Iris pigment epithelial cell (primary cell): ENCODE measurements at regions not wholly inside any gene's neighbourhood (a gene's known extent, or its start where the extent isn't known, plus 50 kb on each side); places are given as distances from the start of the nearest gene placed in this dataset.
"Not testable (repeated sequence)": the region's sequence is repeated elsewhere in the genome, so short reads cannot be mapped to it uniquely, and the experiment has no call there.

Experiments used
- DNase-seq: peaks from one replicate; pipeline ENCODE4 v3.0.0-alpha.2; 2011; ENCODE audit warnings: low read depth

DNA sequence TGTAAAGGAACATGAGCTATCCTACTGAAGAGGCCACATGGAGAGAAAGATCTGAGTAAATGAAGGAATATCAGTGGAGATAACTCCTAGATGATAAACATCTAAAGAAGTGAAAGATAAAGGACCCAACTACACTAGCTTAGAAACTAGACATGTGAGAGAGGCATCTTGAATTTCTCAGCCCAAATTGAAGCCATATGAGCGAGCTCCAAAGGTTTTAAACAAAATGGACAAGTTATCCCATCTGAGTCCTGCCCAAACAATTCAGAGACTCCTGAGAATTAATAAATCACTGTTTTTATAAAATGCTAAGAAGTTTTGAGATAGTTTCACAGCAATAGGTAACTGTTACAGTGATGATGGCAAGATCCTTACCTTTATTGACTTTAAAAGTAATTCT lies 438.9 kb downstream of the NAV3 start:
- DNase-seq = no peak

GRCh38 chr12:78271546-78271945 lies 440.9 kb downstream of the NAV3 start:
- DNase-seq = peak; percentile 55

- DNase-seq = no peak
These were observed 445.2 kb downstream of the NAV3 start for GRCh38 chr12:78275886-78276285.

DNA sequence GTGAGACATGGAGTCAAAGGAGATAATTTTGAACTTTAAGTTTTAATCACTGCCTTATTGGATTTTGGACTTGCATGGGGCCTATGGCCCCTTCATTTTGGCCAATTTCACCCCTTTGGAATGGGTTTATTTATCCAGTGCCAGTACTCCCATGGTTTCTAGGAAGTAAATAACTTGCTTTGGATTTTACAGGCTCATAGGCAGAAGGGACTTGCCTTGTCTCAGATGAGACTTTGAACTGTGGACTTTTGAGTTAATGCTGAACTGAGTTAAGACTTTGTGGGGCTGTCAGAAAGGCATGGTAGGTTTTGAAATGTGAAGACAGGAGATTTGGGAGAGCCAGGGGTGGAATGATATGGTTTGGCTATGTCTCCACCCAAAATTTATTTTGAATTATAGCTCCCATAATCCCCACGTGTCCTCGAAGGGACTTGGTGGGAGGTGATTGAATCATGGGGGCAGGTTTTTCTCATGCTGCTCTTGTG lies 448.1 kb downstream of the NAV3 start:
- DNase-seq = no peak

DNA sequence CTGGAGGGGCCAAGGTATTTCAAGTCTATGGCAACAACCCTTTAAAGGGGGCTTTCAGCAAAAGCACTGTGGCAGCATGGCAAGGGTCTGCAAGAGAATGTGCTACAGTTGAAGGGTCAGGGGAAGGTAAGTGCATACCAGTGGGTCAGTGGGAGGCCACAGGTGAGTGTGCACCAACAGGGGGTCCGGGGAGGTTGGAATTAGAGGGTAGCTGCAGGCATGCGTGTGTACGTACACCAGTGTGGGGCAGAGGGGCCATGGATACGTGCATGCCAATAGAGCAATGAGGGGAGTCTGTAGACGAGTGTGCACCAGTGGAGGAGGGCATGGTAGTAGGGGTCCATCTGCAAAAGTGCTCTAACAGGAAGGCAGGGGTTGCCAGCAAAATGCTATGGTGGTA lies 448.9 kb downstream of the NAV3 start:
- no peak for DNase-seq

DNA sequence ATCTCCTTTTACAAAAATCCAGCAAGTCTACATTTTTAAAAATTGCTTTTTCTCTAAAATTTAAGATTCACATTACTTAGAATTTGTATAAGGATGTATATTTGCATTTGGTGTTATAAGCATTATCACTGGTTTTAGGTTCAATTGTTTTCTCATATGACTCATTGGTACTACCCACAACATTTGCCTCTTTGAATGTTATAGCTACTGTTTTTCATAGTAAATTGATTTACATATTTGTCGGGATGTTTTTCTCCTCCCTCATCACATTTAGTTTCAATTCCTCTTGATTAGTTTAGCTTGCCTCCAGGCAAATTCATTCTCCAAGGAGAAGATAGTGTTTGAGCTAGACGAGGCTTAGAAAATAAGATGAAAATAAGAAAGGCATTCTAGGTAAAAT lies 450.4 kb downstream of the NAV3 start:
- DNase-seq = not testable (repeated sequence)

GRCh38 chr12:78284417-78284816 lies 453.7 kb downstream of the NAV3 start:
- DNase-seq = no peak

DNA sequence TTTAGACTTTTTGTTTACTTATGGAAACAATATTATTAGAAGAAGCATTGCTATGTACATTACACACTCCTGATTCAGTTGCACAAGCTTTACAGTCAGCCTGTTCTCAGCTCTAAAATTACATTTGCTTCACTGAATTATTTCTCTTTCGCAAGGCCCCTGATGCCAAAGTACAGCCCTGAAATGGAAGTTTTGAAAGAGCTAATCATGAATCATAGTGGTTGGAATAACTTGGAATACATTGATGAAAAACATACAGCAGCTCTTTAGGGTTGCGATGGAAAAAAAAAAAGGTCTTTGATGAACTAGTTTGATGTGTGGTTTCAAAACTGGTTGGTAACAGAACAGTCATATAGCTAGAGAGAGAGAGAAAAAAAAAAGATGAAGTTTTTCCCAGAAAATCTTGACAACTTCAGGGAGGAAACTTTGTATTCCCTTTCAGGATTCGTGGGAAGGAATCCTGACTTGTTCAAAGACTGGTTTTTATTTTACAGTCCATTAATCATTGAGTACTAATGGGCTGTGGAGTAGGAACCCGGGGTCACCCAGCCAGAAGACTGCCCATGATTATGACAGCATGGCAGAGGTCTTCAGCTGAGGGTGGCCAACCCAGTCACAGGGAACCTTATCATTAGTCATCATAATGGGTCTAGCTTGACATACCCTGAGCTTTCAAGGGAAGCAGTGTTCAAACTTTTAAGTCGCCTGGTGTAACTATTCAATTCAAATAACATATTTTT lies 460.1 kb downstream of the NAV3 start:
- DNase-seq = peak; percentile 97

GRCh38 chr12:78293059-78293686 lies 462.5 kb downstream of the NAV3 start:
- peak; percentile 71 for DNase-seq

- DNase-seq = peak; percentile 11
These were observed 470.6 kb downstream of the NAV3 start for GRCh38 chr12:78301282-78301681.

DNA sequence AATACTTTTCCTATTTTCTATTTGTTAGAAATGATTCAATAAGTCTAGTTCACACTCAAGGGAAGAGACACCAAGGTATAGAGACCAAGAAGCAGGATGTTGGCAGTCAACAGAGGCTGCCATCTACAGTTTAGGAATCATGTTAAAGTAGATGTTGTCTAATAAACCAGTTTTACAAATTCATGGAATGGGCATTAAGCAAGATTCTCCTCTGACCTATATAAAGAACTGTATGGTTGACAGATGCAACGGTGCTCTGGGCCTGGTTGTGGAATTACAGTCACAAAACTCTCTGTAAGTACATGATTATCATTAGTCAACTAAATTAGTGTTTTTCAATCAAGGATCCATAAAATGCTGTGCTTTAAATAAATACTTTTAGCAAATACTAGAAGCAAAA lies 475.1 kb downstream of the NAV3 start:
- no peak for DNase-seq

- DNase-seq = no peak
These were observed 475.5 kb downstream of the NAV3 start for GRCh38 chr12:78306236-78306635.

- DNase-seq = no peak
These were observed 478.0 kb downstream of the NAV3 start for GRCh38 chr12:78308701-78309100.

- DNase-seq = no peak
These were observed 484.3 kb downstream of the NAV3 start for GRCh38 chr12:78315028-78315427.

- DNase-seq = no peak
These were observed 485.4 kb downstream of the NAV3 start for GRCh38 chr12:78316136-78316535.

DNA sequence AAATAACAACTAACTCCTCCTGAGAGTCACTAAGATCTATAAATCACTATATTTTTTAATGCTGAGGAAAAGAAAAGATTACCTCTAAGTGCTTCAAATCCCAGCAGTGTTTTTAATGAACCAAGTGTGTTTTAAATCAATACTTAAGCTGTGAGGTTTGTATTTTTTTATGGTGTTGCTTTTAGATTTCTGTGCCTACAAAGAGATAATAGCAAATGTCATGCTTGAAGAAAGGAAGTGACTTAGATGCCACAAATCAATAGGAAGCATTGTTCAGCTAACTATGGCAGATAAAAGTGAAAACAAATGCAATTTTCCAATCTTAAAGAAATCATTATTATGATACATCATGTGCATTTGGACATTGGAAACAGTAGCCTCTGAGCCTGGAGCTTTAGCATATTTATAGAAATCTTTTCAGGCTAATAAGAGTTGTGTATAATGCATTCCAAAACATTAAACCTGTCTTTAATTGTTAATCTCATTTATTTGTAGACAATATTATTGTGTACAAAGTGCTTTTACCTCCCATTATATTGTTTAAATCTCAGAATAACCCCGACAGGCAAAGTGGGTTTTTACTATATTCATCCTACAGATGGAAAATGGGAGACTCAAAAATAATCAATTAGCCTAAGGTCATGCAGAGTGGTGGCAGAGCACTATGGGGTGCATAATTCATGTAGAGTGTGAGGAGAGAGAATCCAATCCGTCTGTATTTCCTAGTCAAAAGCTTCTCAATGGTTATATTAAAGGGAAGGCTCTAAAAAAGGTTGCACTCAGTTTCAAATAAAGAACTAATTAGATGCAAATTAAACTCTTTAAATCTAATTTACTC lies 486.2 kb downstream of the NAV3 start:
- DNase-seq = no peak

DNA sequence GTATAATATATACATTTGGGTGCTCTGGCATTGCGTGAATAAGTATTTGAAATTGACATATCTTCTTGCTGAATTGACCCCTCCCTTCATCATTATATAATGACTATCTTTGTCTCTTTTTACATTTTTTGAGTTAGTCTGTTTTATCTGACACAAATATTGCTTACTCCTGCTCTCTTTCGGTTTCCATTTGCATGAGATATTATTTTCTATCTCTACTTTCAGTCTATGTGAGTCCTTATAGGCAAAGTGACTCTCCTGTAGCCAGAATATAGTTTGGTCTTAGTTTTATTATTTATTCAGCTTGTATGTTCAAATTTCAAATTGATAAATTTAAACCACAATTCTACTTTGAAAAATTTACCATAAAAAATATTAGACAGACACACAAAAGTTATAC lies 491.0 kb downstream of the NAV3 start:
- no peak for DNase-seq

- DNase-seq = no peak
These were observed 492.5 kb downstream of the NAV3 start for GRCh38 chr12:78323226-78323625.

DNA sequence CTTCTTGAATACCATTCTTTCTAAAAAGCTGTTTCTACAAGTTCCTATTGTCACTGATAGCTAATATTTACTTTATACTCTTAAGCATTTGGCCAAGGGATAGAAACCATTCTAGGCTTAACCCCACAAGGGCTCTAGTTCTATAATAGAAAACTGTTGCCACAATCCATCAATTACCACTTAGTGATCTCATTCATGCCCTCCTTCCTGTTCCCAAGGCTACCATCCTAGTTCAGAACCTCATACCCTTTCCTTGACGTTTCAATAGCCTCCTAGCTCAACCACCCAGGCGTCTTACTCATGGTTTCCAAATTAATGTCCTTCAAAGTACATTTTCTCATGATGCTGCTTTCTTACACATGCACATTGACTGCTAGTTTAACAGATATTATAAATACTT lies 493.5 kb downstream of the NAV3 start:
- no peak for DNase-seq

DNA sequence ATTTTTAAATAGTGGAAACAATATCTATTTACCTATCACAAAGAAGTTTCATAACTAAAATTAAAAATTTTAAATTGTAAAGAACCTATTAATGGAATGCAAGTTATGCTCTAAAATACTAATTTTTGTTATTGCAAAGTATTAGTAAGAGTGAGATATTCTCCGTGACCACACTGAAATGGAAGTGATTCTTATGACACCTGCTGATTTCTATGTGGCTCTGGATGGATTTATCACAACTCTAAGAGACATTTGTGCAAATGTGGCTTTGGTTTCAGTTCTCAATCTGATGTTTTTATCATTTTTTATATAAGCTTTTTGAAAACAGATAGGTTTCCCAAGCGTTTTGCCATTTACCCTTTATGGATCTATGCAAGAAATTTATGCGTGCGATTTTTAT lies 497.8 kb downstream of the NAV3 start:
- no peak for DNase-seq

GRCh38 chr12:78330131-78330530 lies 499.4 kb downstream of the NAV3 start:
- no peak for DNase-seq

DNA sequence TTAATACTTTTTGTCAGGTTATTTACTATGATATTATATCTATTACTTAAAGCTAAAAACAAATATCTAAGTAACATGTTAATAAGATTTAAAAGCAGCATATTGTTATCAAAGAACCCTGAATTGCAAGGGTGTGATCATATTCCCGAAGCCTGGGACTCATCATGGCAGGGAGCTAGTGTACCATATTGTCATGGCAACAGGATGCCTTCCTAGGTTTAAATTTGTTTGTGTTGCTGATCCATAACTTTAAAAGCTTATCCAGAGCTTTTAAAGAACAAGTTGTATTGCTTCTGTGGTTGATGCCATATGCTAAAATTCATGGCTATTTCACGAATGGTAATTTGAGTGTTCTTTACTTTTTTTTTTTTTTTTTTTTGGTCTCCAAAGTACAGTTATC lies 500.5 kb downstream of the NAV3 start:
- no peak for DNase-seq

- DNase-seq = no peak
These were observed 501.1 kb downstream of the NAV3 start for GRCh38 chr12:78331753-78332152.
